Esophagus muscularis mucosa (tissue), 4 donors: ENCODE measurements at regions not wholly inside any gene's neighbourhood (a gene's known extent, or its start where the extent isn't known, plus 50 kb on each side); places are given as distances from the start of the nearest gene placed in this dataset.
"Not testable (repeated sequence)": the region's sequence is repeated elsewhere in the genome, so short reads cannot be mapped to it uniquely, and the experiment has no call there.

Experiments
- EP300 ChIP-seq: sonication (generic); formaldehyde crosslinking; IDR thresholded peaks from one replicate; pipeline ENCODE4 v1.6.1; 2017; ENCODE audit warnings: antibody characterized with exemption
- POLR2A ChIP-seq: fragments of 450-650 bp; IDR thresholded peaks from one replicate; pipeline ENCODE4 v1.6.1; 2017; ENCODE audit warnings: antibody characterized with exemption, moderate library complexity, mild to moderate bottlenecking, low read depth
- POLR2AphosphoS5 ChIP-seq, 2 donors: sonication (generic); formaldehyde crosslinking; IDR thresholded peaks; one replicate each; pipeline ENCODE4 v1.6.1; 2017; ENCODE audit warnings: antibody characterized with exemption in 2 of 2
- TF ChIP-seq, protein P1 (sequence below), 3 experiments: fragments of 200-600 bp in 2 of 3; fragments of 450-650 bp in 1 of 3; sonication (generic) in 2 of 3; IDR thresholded peaks; one replicate each; pipeline ENCODE4 v1.5.1; 2017 to 2019; ENCODE audit warnings: antibody characterized with exemption in 3 of 3, mild to moderate bottlenecking in 2 of 3, moderate library complexity in 1 of 3

DNA sequence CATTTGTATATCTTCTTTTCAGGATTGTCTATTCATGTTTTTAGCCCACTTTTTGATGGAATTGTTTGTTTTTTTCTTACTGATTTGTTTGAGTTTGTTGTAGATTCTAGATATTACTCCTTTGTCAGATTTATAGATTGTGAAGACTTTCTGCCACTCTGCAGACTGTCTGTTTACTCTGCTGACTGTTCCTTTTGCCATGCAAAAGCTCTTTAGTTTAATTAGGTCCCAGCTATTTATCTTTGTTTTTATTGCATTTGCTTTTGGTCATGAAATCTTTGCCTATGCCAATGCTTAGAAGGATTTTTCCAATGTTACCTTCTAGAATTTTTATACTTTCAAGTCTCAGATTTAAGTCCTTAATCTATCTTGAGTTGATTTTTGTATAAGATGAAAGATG, 564.0 kb upstream of the NECTIN3 start:
- TF ChIP-seq, protein P1, sequence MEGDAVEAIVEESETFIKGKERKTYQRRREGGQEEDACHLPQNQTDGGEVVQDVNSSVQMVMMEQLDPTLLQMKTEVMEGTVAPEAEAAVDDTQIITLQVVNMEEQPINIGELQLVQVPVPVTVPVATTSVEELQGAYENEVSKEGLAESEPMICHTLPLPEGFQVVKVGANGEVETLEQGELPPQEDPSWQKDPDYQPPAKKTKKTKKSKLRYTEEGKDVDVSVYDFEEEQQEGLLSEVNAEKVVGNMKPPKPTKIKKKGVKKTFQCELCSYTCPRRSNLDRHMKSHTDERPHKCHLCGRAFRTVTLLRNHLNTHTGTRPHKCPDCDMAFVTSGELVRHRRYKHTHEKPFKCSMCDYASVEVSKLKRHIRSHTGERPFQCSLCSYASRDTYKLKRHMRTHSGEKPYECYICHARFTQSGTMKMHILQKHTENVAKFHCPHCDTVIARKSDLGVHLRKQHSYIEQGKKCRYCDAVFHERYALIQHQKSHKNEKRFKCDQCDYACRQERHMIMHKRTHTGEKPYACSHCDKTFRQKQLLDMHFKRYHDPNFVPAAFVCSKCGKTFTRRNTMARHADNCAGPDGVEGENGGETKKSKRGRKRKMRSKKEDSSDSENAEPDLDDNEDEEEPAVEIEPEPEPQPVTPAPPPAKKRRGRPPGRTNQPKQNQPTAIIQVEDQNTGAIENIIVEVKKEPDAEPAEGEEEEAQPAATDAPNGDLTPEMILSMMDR (IDR thresholded peaks at IDR 0.05): not testable (repeated sequence)
- not testable (repeated sequence) for TF ChIP-seq EP300; POLR2A; POLR2AphosphoS5 (IDR thresholded peaks at IDR 0.05)
